Middle frontal gyrus (tissue), 1 donor: ENCODE measurements at regions not wholly inside any gene's neighbourhood (a gene's known extent, or its start where the extent isn't known, plus 50 kb on each side); places are given as distances from the start of the nearest gene placed in this dataset.
A peak's percentile ranks its signal among the peaks of the same experiment; 100 is the strongest.

Experiments used
- DNase-seq: peaks from one replicate; pipeline ENCODE4 v3.0.0-alpha.2; 2015; ENCODE audit warnings: low spot score; ENCODE audit errors: extremely low spot score

GRCh38 chr10:78964952-78965633 is 103.7 kb upstream of the ZMIZ1 start:
- no peak for DNase-seq

DNA sequence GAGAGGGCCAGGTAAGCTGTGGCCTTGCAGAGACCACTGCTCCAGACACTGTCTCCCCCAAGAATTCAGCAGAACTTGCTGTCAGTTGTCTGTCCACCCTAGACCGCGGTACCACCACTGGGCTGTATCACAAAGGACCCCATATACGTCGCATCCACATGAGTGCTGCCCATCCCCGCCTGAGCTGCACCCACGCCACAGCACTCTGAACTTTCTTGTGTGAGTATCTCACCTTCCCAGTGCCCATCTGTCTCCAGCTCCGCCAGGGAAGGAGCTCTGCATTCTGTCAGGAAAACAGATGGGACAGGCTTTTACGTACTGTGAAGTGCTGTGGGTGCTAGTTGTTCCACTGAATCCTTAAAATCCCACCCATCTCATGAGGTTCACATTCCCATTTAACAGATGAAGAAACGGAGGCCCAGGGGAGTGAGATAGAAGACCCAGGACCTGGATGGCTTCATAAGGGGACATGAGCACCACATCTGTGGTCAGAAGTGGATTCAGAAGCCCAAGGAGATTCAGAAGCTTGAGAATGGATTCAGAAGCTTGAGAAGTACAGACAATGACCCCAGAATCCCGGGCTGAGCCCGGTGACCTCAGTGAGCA is 102.5 kb upstream of the ZMIZ1 start:
- DNase-seq: no peak

- no peak for DNase-seq
Observed at GRCh38 chr10:78966844-78967488, 101.8 kb upstream of the ZMIZ1 start.

DNA sequence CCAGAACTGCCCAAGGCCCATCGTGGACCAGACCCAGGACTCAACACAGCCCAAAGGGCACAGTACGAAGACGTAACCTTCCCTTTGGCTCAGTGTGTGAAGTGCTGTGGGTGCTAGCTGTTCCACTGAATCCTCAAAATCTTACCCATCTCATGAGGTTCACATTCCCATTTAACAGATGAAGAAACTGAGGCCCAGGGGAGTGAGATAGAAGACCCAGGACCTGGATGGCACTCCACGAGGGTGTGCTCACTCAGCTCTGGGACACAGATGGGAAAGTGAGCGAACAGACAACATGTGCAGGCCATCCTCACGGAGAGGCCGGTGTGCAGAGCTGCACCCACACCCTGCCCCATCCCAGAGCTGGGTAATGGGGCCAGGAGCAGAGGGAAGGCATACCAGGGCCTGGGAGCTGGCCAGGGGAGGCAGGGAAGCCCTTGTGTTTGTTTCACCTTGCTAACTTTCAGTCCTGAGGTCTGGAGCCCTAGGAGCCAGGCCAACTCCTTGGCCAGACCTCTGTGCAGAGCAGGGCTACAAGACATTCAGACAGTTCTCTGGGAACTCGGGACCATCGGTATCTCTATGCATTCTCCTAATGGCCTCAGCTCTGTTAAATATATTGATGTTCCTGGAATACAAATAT is 100.3 kb upstream of the ZMIZ1 start:
- no peak for DNase-seq

DNA sequence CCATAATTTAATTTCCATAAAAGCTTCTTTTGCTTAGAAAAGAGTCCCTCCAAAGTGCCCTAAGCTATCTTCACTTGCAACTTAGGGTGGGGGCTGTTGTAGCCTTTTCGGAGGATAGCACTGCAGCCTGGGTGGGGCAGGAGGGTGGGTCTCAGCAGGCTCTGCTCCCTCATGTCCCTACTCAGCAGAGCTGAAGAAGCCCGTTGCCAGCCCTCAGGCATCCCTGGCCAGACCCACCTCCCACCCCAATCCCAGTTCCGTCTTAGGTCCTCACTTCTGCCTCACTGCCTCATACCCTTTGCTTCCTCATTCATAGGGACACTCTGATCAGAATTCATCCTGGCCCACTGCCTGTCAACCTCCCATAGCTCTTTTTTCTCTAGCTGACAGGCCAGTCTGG is 99.8 kb upstream of the ZMIZ1 start:
- no peak for DNase-seq

GRCh38 chr10:78969719-78970118 is 99.0 kb upstream of the ZMIZ1 start:
- DNase-seq: no peak

- DNase-seq: no peak
Observed at GRCh38 chr10:78970261-78970660, 98.5 kb upstream of the ZMIZ1 start.

DNA sequence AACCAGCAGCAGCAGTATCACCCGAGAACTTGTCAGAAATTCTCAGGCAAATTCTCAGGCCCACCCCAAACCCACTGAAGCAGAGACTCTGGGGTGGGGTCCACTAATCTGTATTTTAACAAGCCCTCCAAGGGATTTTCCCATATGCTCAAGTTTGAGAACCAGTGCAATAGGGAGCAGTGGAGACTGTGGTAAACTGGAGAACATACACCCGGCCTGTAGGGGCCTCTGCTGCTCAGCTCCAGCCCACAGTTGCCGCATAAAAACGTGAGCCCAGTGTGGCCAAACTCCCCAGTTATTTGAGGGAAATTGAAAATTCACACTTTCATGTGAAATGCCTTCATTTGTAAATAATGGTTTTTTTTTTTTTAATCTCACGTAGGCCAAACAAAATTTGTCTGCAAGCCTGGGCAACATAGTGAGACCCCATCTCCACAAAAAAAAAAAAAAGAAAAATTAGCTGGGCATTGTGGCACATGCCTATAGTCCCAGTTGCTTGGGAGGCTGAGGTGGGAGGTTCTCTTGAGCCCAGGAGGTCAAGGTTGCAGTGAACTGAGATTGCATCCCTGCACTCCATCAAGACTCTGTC is 97.6 kb upstream of the ZMIZ1 start:
- DNase-seq: no peak

DNA sequence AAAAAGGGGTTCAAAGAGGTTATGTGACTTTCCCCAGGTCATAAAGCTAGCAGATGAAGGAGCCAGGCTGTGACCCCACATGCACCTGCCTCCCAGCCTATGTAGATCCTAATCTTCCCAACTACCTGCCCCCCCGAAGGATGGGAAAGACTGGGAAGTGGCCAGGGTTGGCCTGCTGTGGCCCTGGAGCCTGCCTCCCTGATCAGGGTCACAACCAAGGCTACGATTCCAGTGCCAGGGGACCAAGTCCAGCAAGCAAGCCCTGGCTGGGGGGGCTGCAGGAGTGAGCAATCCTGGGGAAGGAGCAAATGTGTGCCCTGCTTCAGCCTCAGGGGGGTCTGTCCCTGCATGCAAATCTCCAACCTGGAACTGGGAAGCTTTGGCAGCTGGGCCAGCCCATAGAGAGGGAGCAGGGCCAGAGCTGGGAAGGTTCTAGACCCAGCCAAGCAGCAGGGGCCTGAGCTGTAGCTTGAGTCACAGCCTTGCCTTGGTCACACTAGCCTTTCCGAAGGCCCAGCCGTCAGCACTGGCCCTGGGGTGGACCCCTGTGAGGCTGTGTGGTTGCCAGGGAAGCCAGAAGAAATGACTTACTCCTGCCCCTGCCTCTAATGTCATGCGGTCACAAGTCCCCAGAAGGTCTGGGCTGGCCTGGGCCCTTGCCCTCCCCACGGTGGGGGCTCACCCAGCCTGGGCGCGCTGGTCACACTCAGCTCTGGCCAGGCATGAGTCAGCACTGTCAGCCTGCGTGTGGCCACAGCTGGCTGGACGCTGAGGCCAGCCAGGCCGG is 96.4 kb upstream of the ZMIZ1 start:
- DNase-seq: peak; percentile 49

DNA sequence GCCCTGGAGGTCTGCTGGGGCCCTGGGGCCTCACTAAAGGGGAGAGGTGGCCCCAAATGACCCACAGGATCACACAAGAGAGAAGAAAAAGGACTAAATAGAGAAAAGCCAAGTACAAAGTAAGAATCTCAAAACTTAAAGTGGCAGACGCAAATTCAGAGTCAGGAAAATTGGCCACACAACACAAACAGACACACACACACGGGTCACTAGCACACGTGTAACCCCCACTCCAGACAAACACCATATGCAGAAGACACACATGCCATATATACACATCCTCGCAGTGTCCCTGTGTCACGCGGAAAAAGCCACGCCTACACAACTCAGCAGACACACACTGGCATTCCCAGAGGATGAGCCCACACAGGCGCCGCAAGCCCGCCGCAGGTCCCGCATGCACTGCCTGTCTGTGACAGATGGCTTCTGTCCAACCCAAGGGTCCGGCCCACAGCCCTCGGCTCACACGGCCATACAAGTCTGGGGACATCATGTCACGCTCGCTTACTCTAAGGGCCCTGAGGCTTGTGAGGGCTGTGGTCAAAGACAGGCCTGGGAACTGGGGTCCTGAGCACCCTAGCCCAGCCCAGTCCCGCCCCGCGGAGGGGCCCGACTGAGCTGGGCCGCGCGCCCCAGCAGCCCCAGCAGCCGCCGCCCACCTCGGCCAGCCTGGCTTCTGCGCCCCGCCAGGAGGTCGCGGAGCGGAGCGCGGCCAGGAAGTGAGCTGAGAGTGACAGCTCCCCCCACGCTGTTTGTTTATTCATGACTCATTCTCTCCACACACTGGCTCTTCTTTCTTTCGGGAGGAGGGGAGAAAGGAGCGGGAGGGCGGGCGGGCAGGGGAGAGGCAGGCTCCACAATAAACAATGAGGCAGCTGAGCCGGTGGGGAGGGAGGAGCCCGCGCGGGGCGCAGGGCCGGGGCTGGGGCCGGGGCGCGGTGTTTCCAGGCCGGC is 95.5 kb upstream of the ZMIZ1 start:
- DNase-seq: peak; percentile 41

DNA sequence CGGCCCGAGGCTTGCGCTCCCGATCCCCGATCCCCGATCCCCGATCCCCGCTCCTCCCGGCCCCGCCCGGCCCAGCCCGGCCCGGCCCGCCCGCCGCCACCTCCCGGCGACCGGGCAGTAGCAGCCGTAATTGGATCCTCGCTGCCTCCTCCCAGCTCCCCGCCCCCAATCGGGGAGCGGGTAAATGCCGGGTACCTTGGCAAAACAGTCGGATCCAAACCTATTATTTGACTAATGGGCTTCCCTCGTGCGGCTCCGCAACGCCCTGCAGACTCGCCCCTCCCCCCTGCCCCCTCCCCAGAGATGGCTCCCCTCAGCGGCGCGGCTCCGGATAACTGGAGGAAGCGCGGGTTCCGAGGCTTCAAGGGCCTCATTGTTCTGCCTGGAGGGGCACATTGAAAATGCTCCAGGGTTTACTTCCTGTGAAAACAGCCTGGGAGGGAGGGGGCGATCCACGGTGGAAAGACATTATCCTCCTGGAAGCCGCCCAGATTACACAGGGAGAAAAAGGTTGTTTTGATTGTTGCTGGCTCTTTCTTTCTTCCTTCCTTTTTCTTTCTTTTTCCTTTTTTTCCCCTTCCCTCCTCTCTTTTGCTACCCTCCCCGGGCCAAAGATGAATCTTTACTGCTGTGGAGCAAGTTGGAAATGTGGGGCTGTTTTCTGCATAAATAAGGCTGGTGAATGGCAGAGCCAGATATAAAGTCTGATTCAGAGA is 94.7 kb upstream of the ZMIZ1 start:
- DNase-seq: peak; percentile 72

- peak; percentile 21 for DNase-seq
Observed at GRCh38 chr10:78974617-78975317, 94.0 kb upstream of the ZMIZ1 start.

- DNase-seq: no peak
Observed at GRCh38 chr10:78975926-78976325, 92.8 kb upstream of the ZMIZ1 start.

GRCh38 chr10:78976825-78977755 is 91.7 kb upstream of the ZMIZ1 start:
- DNase-seq: no peak

DNA sequence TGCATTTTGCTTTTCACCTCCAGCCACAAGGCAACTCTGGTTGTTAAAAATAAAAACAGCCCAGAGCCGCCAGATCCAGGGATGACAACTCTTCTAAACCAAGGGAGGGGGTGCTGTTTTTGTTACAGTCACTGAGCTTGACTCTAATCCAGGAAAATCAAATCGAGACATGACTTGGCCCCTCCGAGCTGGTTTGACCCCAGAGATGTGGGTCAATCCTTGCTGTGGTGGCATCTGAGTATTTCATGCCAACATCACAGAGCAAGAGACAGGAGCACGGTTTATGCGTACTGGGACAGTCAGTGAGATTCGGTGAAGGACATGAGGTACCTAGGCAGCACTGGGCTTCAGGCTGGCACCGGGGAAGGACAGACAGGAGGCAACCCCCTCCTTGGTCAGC is 88.8 kb upstream of the ZMIZ1 start:
- DNase-seq: no peak

- DNase-seq: no peak
Observed at GRCh38 chr10:78980354-78980753, 88.4 kb upstream of the ZMIZ1 start.

- no peak for DNase-seq
Observed at GRCh38 chr10:78980815-78981214, 88.0 kb upstream of the ZMIZ1 start.
